NB4 (cell line): ENCODE measurements at regions not wholly inside any gene's neighbourhood (a gene's known extent, or its start where the extent isn't known, plus 50 kb on each side); places are given as distances from the start of the nearest gene placed in this dataset.

Experiments used
- DNase-seq: peaks from one replicate; pipeline ENCODE4 v3.0.0; 2010; ENCODE audit warnings: low read depth
- H3K4me3 ChIP-seq: one replicate; pipeline ENCODE4 v1.5.1; 2011; ENCODE audit warnings: mild to moderate bottlenecking, low read depth, low read length, moderate library complexity
- MYC ChIP-seq: IDR thresholded peaks from 2 replicates; pipeline ENCODE4 v1.6.1; 2011; ENCODE audit warnings: low read depth, low read length
- POLR2A ChIP-seq: IDR thresholded peaks from 2 replicates; pipeline ENCODE4 v1.6.1; 2011; ENCODE audit warnings: mild to moderate bottlenecking; ENCODE audit not compliant: insufficient read length; ENCODE audit errors: extremely low read depth
- TF ChIP-seq, protein P1 (sequence below): IDR thresholded peaks from one replicate; pipeline ENCODE4 v1.5.1; 2012; ENCODE audit warnings: low read depth, low read length
- TF ChIP-seq, protein P2 (sequence below): IDR thresholded peaks from 2 replicates; pipeline ENCODE4 v1.6.1; 2011; ENCODE audit warnings: low read depth, low read length

DNA sequence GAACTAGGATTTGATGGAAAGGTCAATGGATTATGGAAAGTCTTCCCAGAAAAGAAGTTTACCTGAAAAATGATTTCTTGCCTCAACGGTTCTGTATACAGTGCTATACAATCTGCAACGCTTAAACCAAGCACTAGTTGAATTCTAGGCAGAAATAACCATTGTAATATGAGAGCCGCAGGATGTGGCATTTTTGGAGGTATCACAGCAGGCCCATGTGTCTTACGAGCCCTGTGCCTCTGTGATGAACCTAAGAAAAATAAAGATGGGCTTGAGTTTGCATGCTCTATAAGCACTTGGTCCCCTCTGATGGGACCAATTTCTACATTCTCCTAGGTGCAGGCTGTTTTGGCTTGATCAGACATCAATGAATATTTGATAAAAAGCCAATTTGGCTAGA is 78.7 kb upstream of the RFC3 start:
- no peak overlapping the region for H3K4me3 ChIP-seq
- no peak for DNase-seq
- TF ChIP-seq, protein P1, sequence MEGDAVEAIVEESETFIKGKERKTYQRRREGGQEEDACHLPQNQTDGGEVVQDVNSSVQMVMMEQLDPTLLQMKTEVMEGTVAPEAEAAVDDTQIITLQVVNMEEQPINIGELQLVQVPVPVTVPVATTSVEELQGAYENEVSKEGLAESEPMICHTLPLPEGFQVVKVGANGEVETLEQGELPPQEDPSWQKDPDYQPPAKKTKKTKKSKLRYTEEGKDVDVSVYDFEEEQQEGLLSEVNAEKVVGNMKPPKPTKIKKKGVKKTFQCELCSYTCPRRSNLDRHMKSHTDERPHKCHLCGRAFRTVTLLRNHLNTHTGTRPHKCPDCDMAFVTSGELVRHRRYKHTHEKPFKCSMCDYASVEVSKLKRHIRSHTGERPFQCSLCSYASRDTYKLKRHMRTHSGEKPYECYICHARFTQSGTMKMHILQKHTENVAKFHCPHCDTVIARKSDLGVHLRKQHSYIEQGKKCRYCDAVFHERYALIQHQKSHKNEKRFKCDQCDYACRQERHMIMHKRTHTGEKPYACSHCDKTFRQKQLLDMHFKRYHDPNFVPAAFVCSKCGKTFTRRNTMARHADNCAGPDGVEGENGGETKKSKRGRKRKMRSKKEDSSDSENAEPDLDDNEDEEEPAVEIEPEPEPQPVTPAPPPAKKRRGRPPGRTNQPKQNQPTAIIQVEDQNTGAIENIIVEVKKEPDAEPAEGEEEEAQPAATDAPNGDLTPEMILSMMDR: no peak
- TF ChIP-seq POLR2A (no peak), MYC (no peak)
- TF ChIP-seq, protein P2, sequence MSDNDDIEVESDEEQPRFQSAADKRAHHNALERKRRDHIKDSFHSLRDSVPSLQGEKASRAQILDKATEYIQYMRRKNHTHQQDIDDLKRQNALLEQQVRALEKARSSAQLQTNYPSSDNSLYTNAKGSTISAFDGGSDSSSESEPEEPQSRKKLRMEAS: no peak

DNA sequence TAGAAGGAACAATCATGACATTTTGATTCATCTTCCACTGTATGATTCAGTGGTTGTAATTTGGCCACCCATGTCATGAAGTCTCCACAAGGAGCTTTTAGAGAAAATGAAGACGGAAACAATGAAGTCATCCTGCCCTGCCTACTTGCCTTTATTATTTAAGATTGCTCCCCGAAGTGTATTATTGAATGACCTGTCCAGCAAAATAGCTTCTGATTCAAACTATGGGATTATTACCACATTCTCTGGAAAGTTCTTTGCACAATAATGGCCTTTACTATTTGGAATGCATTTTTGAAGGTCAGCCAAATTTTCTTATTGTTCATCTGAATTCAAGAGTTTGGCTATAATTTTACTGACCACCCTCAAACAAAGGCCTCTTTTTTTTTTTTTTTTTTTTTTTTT is 77.8 kb upstream of the RFC3 start:
- no peak overlapping the region for H3K4me3 ChIP-seq
- DNase-seq: no peak
- TF ChIP-seq, protein P1: no peak
- TF ChIP-seq MYC (no peak), POLR2A (no peak)
- TF ChIP-seq, protein P2: no peak

DNA sequence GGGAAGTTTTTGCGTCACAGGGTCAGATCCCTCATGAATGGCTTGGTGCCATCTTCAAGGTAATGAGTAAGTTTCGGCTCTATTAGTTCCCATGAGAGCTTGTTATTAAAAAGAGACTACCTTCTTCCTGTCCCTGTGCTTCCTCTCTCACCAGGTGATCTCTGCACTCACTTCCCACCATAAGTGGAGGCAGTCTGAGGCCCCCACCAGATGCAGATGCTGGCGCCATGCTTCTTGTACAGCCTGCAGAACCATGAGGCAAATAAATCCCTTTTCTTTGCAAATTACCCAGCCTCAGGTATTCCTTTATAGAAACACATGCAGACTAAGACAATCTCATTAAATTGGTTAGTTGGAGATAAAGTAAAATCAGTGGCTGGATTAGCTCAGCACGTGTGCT is 75.6 kb upstream of the RFC3 start:
- H3K4me3 ChIP-seq: no peak overlapping the region
- TF ChIP-seq, protein P1: no peak
- TF ChIP-seq POLR2A: no peak
- TF ChIP-seq, protein P2: no peak
- TF ChIP-seq MYC: no peak
- no peak for DNase-seq

DNA sequence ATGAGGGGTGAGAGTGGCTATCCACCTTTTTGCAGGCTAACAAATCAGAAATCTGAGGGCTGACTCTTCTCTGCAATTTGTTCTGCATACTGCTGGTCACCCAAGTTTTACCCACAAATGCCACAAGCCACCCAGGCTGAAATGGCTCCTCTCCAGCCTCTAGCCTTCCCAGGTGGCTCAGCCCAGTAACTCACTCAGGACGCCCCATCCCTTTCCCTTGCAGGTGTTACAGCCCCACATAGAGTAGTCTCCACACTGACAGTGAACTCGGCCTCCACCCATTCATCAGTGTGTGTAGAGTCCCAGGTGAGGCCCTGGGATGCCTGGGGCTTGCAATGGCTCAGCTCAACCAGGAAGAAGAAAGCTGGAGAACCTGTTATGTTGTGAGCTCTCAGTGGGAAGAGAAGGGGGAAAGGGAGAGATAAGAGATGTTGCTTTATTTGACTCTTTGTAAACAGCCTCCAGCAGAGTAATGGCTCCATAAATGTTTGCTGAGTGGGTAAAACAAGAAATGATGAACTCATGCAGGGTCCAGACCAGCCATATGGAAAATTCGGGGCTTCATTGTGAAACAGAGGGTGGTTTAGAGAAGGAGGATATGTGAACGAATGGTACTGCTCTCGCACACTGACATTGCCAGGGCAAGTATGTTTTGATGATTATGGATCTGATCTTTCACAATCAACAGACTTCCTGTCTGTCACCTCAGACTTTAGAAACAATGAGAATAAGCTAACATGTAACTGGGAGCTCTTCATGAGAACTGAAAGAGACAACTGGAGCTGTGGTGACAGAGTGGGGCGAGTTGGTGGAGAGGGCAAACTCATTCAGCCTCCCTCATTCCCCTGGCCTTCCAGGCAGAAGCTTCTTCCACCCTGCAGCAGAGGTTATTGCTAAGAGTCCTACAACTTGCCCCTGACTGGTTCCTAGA is 74.2 kb upstream of the RFC3 start:
- peak; percentile 72 for DNase-seq
- TF ChIP-seq MYC (no peak), POLR2A (no peak)
- TF ChIP-seq, protein P2: no peak
- TF ChIP-seq, protein P1: no peak
- H3K4me3 ChIP-seq: no peak overlapping the region

DNA sequence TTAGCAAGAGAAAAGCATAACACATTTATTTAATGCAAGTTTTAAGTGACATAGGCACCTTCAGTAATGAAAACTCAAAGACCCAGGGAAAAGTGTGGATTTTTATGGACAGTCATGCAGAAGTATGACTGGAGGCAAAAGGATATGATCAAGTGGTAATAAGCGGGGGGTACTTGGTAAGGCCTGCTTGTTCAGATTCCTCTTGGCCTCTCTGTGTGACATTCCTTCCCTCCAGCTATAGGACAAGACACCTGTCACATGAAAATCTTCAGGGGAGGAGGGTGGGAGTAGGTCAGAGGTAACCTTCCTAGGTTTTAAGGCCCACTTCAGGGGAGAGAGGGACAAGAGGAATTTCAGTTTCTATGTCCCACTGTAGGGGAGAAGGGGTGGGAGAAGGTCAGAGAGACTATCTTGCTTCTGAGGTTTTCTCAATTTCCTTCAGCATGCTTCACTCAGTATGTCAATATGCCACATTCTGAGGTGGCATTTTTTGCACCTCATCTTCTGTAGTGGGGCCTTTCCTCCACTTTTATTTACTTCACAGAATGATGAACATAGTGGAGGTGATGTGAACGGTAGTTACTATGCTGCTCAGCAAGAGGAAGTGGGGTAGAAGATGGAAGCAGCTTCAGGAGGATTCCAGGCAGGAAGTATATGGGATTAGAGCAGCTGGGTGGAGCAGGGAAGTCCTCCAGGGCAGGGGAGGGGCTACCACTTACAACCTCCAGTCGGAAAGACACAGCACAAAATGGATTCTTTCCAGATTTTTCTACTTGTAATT is 73.2 kb upstream of the RFC3 start:
- TF ChIP-seq, protein P1: no peak
- TF ChIP-seq, protein P2: no peak
- TF ChIP-seq MYC: no peak
- no peak for TF ChIP-seq POLR2A
- no peak overlapping the region for H3K4me3 ChIP-seq
- DNase-seq: no peak
